ENCODE measurements at regions not wholly inside any gene's neighbourhood (a gene's known extent, or its start where the extent isn't known, plus 50 kb on each side); places are given as distances from the start of the nearest gene placed in this dataset.
A peak's percentile ranks its signal among the peaks of the same experiment; 100 is the strongest.

- Mint-ChIP-seq H3K4me3 (ENCODE audit: unreplicated experiment) (no peak overlapping the region), H3K27ac (ENCODE audit: low read depth, unreplicated experiment) (no peak overlapping the region), H3K9me3 (ENCODE audit: unreplicated experiment) (no peaks in the 10 kb centered on the region), H3K4me1 (ENCODE audit: insufficient read depth, unreplicated experiment) (no peaks in the 10 kb centered on the region), H3K27me3 (ENCODE audit: insufficient read depth, unreplicated experiment) (no peaks in the 10 kb centered on the region), H3K36me3 (ENCODE audit: insufficient read depth, unreplicated experiment) (no peaks in the 10 kb centered on the region)
- CTCF ChIA-PET = interaction anchor here (1.1 kb wide), 1 partner anchor 92 kb away, joined by 4 read pairs; no protein-coding TSS in a partner anchor
- no TSS peak for BruUV-seq (replicated peaks)
- no peak for DNase-seq (ENCODE audit: unreplicated experiment)
- TF ChIP-seq CTCF (IDR thresholded peaks at IDR 0.05; ENCODE audit: unreplicated experiment) = no peak
- POLR2A ChIA-PET = no interaction called here
- intact Hi-C loops (cut with micrococcal nuclease) = no loop called here
These were observed 95.8 kb downstream of the BDNF start for GRCh38 chr11:27604416-27604815.

GRCh38 chr11:27603376-27603990 is 96.8 kb downstream of the BDNF start:
- ChIA-PET CTCF (no interaction called here), POLR2A (no interaction called here)
- BruUV-seq (replicated peaks) = no TSS peak
- H3K9me3 Mint-ChIP-seq (ENCODE audit: unreplicated experiment) = no peaks in the 10 kb centered on the region
- H3K4me1 Mint-ChIP-seq (ENCODE audit: insufficient read depth, unreplicated experiment) = no peaks in the 10 kb centered on the region
- no peak for TF ChIP-seq CTCF (IDR thresholded peaks at IDR 0.05; ENCODE audit: unreplicated experiment)
- DNase-seq (ENCODE audit: unreplicated experiment) = no peak
- intact Hi-C loops (cut with micrococcal nuclease) = no loop called here
- H3K27ac Mint-ChIP-seq (ENCODE audit: low read depth, unreplicated experiment) = no peak overlapping the region
- no peaks in the 10 kb centered on the region for H3K27me3 Mint-ChIP-seq (ENCODE audit: insufficient read depth, unreplicated experiment)
- H3K4me3 Mint-ChIP-seq (ENCODE audit: unreplicated experiment) = no peak overlapping the region
- H3K36me3 Mint-ChIP-seq (ENCODE audit: insufficient read depth, unreplicated experiment) = no peaks in the 10 kb centered on the region

- no TSS peak for BruUV-seq (replicated peaks)
- Mint-ChIP-seq H3K27ac (ENCODE audit: low read depth, unreplicated experiment) (no peak overlapping the region), H3K27me3 (ENCODE audit: insufficient read depth, unreplicated experiment) (no peaks in the 10 kb centered on the region), H3K36me3 (ENCODE audit: insufficient read depth, unreplicated experiment) (no peaks in the 10 kb centered on the region), H3K4me3 (ENCODE audit: unreplicated experiment) (no peak overlapping the region), H3K9me3 (ENCODE audit: unreplicated experiment) (no peaks in the 10 kb centered on the region), H3K4me1 (ENCODE audit: insufficient read depth, unreplicated experiment) (no peaks in the 10 kb centered on the region)
- ChIA-PET CTCF (interaction anchor here (0.6 kb wide), 1 partner anchor 1393 kb away, joined by 3 read pairs; no protein-coding TSS in a partner anchor), POLR2A (no interaction called here)
- TF ChIP-seq CTCF (IDR thresholded peaks at IDR 0.05; ENCODE audit: unreplicated experiment) = no peak
- intact Hi-C loops (cut with micrococcal nuclease) = no loop called here
- no peak for DNase-seq (ENCODE audit: unreplicated experiment)
These were observed 94.1 kb upstream of the LIN7C start for GRCh38 chr11:27600656-27601055.

GRCh38 chr11:27599217-27599616 is 92.6 kb upstream of the LIN7C start:
- Mint-ChIP-seq H3K27ac (ENCODE audit: low read depth, unreplicated experiment) (no peak overlapping the region), H3K4me1 (ENCODE audit: insufficient read depth, unreplicated experiment) (no peaks in the 10 kb centered on the region), H3K36me3 (ENCODE audit: insufficient read depth, unreplicated experiment) (no peaks in the 10 kb centered on the region), H3K27me3 (ENCODE audit: insufficient read depth, unreplicated experiment) (no peaks in the 10 kb centered on the region), H3K9me3 (ENCODE audit: unreplicated experiment) (no peaks in the 10 kb centered on the region), H3K4me3 (ENCODE audit: unreplicated experiment) (no peak overlapping the region)
- ChIA-PET CTCF (no interaction called here), POLR2A (no interaction called here)
- peak; percentile 1 for DNase-seq (ENCODE audit: unreplicated experiment)
- intact Hi-C loops (cut with micrococcal nuclease) = no loop called here
- BruUV-seq (replicated peaks) = no TSS peak
- TF ChIP-seq CTCF (IDR thresholded peaks at IDR 0.05; ENCODE audit: unreplicated experiment) = no peak

All from MCF 10A (cell line).